ENCODE measurements at regions not wholly inside any gene's neighbourhood (a gene's known extent, or its start where the extent isn't known, plus 50 kb on each side); places are given as distances from the start of the nearest gene placed in this dataset.

GRCh38 chr5:118314931-118315330, 673.4 kb downstream of the DTWD2 start:
- FAIRE-seq (no peak), DNase-seq (ENCODE audit: low read depth in 1 of 2, low spot score in 1 of 2) (no peak), ATAC-seq (no peak)
- CTCF ChIA-PET, result no interaction called here
- no peak for TF ChIP-seq FOXS1 (CRISPR knock-in tag; IDR thresholded peaks at IDR 0.05)
- no peak for TF ChIP-seq TFCP2L1 (CRISPR knock-in tag; IDR thresholded peaks at IDR 0.05)
- no peak for TF ChIP-seq GATA3 (IDR thresholded peaks at IDR 0.05; ENCODE audit: borderline replicate concordance)
- no peak for TF ChIP-seq SMC3 (IDR thresholded peaks at IDR 0.05)
- no peak for TF ChIP-seq BHLHE40 (IDR thresholded peaks at IDR 0.05; ENCODE audit: low read depth, low read length)
- no peak for TF ChIP-seq USF2 (IDR thresholded peaks at IDR 0.05)
- no peak for TF ChIP-seq ZNF302 (CRISPR knock-in tag; IDR thresholded peaks at IDR 0.05)
- TF ChIP-seq ZFP36 (IDR thresholded peaks at IDR 0.05; ENCODE audit: borderline replicate concordance, partially characterized antibody), result no peak
- TF ChIP-seq CTCF (IDR thresholded peaks at IDR 0.05), result no peak
- TF ChIP-seq HES2 (IDR thresholded peaks at IDR 0.05), result no peak
- TF ChIP-seq RAD21 (conservative IDR thresholded peaks at IDR 0.05 in 1 of 2, IDR thresholded peaks at IDR 0.05 in 1 of 2), result no peak
- TF ChIP-seq RNF2 (IDR thresholded peaks at IDR 0.05; ENCODE audit: borderline replicate concordance, low read depth), result no peak
- TF ChIP-seq EHF (CRISPR knock-in tag; IDR thresholded peaks at IDR 0.05), result no peak
- no peak for TF ChIP-seq JUNB (IDR thresholded peaks at IDR 0.05)
- no peak overlapping the region for H3K27ac ChIP-seq
- POLR2A ChIA-PET, result no interaction called here
- no peaks in the 10 kb centered on the region for H3K4me1 ChIP-seq
- no peaks in the 10 kb centered on the region for H3K9me3 ChIP-seq
- 4% methylated on average over 3 of the region's 3 CpGs for WGBS (ENCODE audit: missing lambda C conversion rate)
- H3K4me2 ChIP-seq, result no peak overlapping the region
- H3K4me3 ChIP-seq, result no peak overlapping the region

GRCh38 chr5:118311103-118311819, 677.1 kb downstream of the DTWD2 start:
- no peak for FAIRE-seq
- DNase-seq (ENCODE audit: low read depth in 1 of 2, low spot score in 1 of 2), result no peak
- Histone ChIP-seq H3K4me3 (no peak overlapping the region), H3K9me3 (no peaks in the 10 kb centered on the region), H3K4me2 (no peak overlapping the region), H3K27ac (no peak overlapping the region), H3K4me1 (no peaks in the 10 kb centered on the region)
- WGBS (ENCODE audit: missing lambda C conversion rate), result 14% methylated on average over 5 of the region's 5 CpGs
- CTCF ChIA-PET, result no interaction called here
- POLR2A ChIA-PET, result no interaction called here
- no peak for ATAC-seq
- no peak for TF ChIP-seq MAX (IDR thresholded peaks at IDR 0.05)
- TF ChIP-seq POLR2A (IDR thresholded peaks at IDR 0.05; ENCODE audit: low read length), result no peak
- TF ChIP-seq PBX3 (IDR thresholded peaks at IDR 0.05), result no peak
- no peak for TF ChIP-seq HEYL (CRISPR knock-in tag; IDR thresholded peaks at IDR 0.05)
- TF ChIP-seq TFCP2L1 (CRISPR knock-in tag; IDR thresholded peaks at IDR 0.05), result no peak

- ChIA-PET POLR2A (no interaction called here), CTCF (no interaction called here)
- Histone ChIP-seq H3K9me3 (no peaks in the 10 kb centered on the region), H3K4me2 (no peak overlapping the region), H3K4me3 (no peak overlapping the region), H3K4me1 (no peaks in the 10 kb centered on the region), H3K27ac (no peak overlapping the region)
- WGBS (ENCODE audit: missing lambda C conversion rate), result 0% methylated on average over 3 of the region's 3 CpGs
- FAIRE-seq (no peak), DNase-seq (ENCODE audit: low read depth in 1 of 2, low spot score in 1 of 2) (no peak), ATAC-seq (no peak)
- peak; percentile 61 for TF ChIP-seq MAFK (IDR thresholded peaks at IDR 0.05; ENCODE audit: partially characterized antibody)
- TF ChIP-seq FOSB (CRISPR knock-in tag; IDR thresholded peaks at IDR 0.05), result no peak
Measured at GRCh38 chr5:118310401-118310800, 677.9 kb downstream of the DTWD2 start.
